H9 (cell line): ENCODE measurements at regions not wholly inside any gene's neighbourhood (a gene's known extent, or its start where the extent isn't known, plus 50 kb on each side); places are given as distances from the start of the nearest gene placed in this dataset.

Experiments
- DNase-seq: peaks from one replicate; pipeline ENCODE4 v3.0.0-alpha.2; 2017
- H2AFZ ChIP-seq: one replicate; pipeline ENCODE4 v1.6.1; 2013; ENCODE audit warnings: mild to moderate bottlenecking, low read length, control low read depth, moderate library complexity
- H2AK5ac ChIP-seq: 2 replicates; pipeline ENCODE4 v1.6.1; 2013; ENCODE audit warnings: low read length, control low read depth, mixed read lengths; ENCODE audit not compliant: insufficient read length
- H2BK120ac ChIP-seq: one replicate; pipeline ENCODE4 v1.6.1; 2013; ENCODE audit warnings: low read depth, mild to moderate bottlenecking, low read length, control low read depth, inconsistent platforms; ENCODE audit not compliant: poor library complexity, severe bottlenecking
- H2BK12ac ChIP-seq: 2 replicates; pipeline ENCODE4 v1.6.1; 2013; ENCODE audit warnings: low read length, control low read depth, mixed read lengths, low read depth; ENCODE audit not compliant: insufficient read length
- H2BK15ac ChIP-seq: 2 replicates; pipeline ENCODE4 v1.6.1; 2013; ENCODE audit warnings: low read depth, low read length, control low read depth
- H2BK20ac ChIP-seq: one replicate; pipeline ENCODE4 v1.6.1; 2013; ENCODE audit warnings: low read depth, mild to moderate bottlenecking, low read length, control low read depth, inconsistent platforms; ENCODE audit not compliant: poor library complexity, severe bottlenecking
- H2BK5ac ChIP-seq: 2 replicates; pipeline ENCODE4 v1.6.1; 2013; ENCODE audit warnings: low read length, control low read depth, mixed read lengths; ENCODE audit not compliant: insufficient read length
- H3K14ac ChIP-seq: 2 replicates; pipeline ENCODE4 v1.6.1; 2013; ENCODE audit warnings: low read length, control low read depth; ENCODE audit not compliant: insufficient read depth
- H3K18ac ChIP-seq: 2 replicates; pipeline ENCODE4 v1.6.1; 2013; ENCODE audit warnings: low read depth, mild to moderate bottlenecking, mixed read lengths, low read length, control low read depth; ENCODE audit not compliant: insufficient read length
- H3K23ac ChIP-seq: 2 replicates; pipeline ENCODE4 v1.6.1; 2013; ENCODE audit warnings: low read length, control low read depth, mixed read lengths, low read depth; ENCODE audit not compliant: insufficient read length
- H3K23me2 ChIP-seq: 2 replicates; pipeline ENCODE4 v1.6.1; 2013; ENCODE audit warnings: low read depth, mild to moderate bottlenecking, mixed read lengths, low read length, control low read depth; ENCODE audit not compliant: insufficient read length, poor library complexity, severe bottlenecking
- H3K27ac ChIP-seq: 2 replicates; pipeline ENCODE4 v1.5.1; 2013; ENCODE audit warnings: low read length, control low read depth, mixed read lengths, low read depth; ENCODE audit not compliant: insufficient read length
- H3K27me3 ChIP-seq: 2 replicates; pipeline ENCODE4 v1.6.1; 2013; ENCODE audit warnings: low read length, control low read depth, inconsistent platforms; ENCODE audit not compliant: insufficient read depth
- H3K4ac ChIP-seq: 2 replicates; pipeline ENCODE4 v1.6.1; 2013; ENCODE audit warnings: low read depth, mild to moderate bottlenecking, control low read depth, inconsistent platforms, low read length, moderate library complexity
- H3K4me1 ChIP-seq: 2 replicates; pipeline ENCODE4 v1.6.1; 2013; ENCODE audit warnings: low read length, control low read depth, inconsistent platforms; ENCODE audit not compliant: insufficient read depth
- H3K4me2 ChIP-seq: 2 replicates; pipeline ENCODE4 v1.6.1; 2013; ENCODE audit warnings: low read length, control low read depth, mixed read lengths; ENCODE audit not compliant: insufficient read length, insufficient read depth
- H3K56ac ChIP-seq: 2 replicates; pipeline ENCODE4 v1.6.1; 2013; ENCODE audit warnings: low read depth, mild to moderate bottlenecking, mixed read lengths, low read length, control low read depth; ENCODE audit not compliant: insufficient read length
- H3K79me1 ChIP-seq: 2 replicates; pipeline ENCODE4 v1.6.1; 2013; ENCODE audit warnings: low read depth, mild to moderate bottlenecking, moderate library complexity, low read length, control low read depth, inconsistent platforms; ENCODE audit not compliant: insufficient read depth, poor library complexity, severe bottlenecking
- H3K79me2 ChIP-seq: 2 replicates; pipeline ENCODE4 v1.6.1; 2013; ENCODE audit warnings: low read length, control low read depth, inconsistent platforms; ENCODE audit not compliant: insufficient read depth
- H3K9ac ChIP-seq: 2 replicates; pipeline ENCODE4 v1.6.1; 2013; ENCODE audit warnings: low read length, control low read depth, mixed read lengths; ENCODE audit not compliant: insufficient read length; ENCODE audit errors: extremely low read depth
- H3K9me3 ChIP-seq: one replicate; pipeline ENCODE4 v1.6.1; 2013; ENCODE audit warnings: low read depth, low read length, inconsistent platforms; ENCODE audit not compliant: control insufficient read depth
- H3T11ph ChIP-seq: one replicate; pipeline ENCODE4 v1.6.1; 2013; ENCODE audit warnings: mild to moderate bottlenecking, low read length, control low read depth, inconsistent platforms
- H4K20me1 ChIP-seq: one replicate; pipeline ENCODE4 v1.6.1; 2013; ENCODE audit not compliant: control insufficient read depth, insufficient read length, insufficient read depth
- H4K5ac ChIP-seq: 2 replicates; pipeline ENCODE4 v1.6.1; 2013; ENCODE audit warnings: low read depth, mild to moderate bottlenecking, mixed read lengths, low read length, control low read depth; ENCODE audit not compliant: insufficient read length
- H4K8ac ChIP-seq: replicated peaks from 2 replicates; pipeline ENCODE4 v1.6.1; 2013; ENCODE audit warnings: low read length, control low read depth, mixed read lengths, low read depth; ENCODE audit not compliant: insufficient read length
- H4K91ac ChIP-seq: 2 replicates; pipeline ENCODE4 v1.6.1; 2013; ENCODE audit warnings: low read depth, mild to moderate bottlenecking, moderate library complexity, mixed read lengths, low read length, control low read depth; ENCODE audit not compliant: insufficient read length
- H3K27ac Mint-ChIP-seq, 3 experiments: 2 replicates in 2 of 3; 3 replicates in 1 of 3; pipeline ENCODE4 v1.8.0; 2020 to 2021; ENCODE audit warnings: mixed read lengths in 3 of 3, mild to moderate bottlenecking in 1 of 3, moderate library complexity in 1 of 3
- H3K27me3 Mint-ChIP-seq: 2 replicates; pipeline ENCODE4 v1.8.0; 2021; ENCODE audit warnings: low read depth, mild to moderate bottlenecking, moderate library complexity, mixed read lengths
- H3K36me3 Mint-ChIP-seq, 3 experiments: 2 replicates in 2 of 3; 3 replicates in 1 of 3; pipeline ENCODE4 v1.8.0; 2020 to 2021; ENCODE audit warnings: low read depth in 3 of 3, mixed read lengths in 3 of 3; ENCODE audit not compliant: insufficient read depth in 1 of 3
- H3K4me1 Mint-ChIP-seq, 2 experiments: 2 replicates each; pipeline ENCODE4 v1.8.0; 2020; ENCODE audit warnings: mixed read lengths in 2 of 2
- H3K4me3 Mint-ChIP-seq, 2 experiments: 2 replicates in 1 of 2; 3 replicates in 1 of 2; pipeline ENCODE4 v1.8.0; 2020 to 2021; ENCODE audit warnings: mild to moderate bottlenecking in 2 of 2, mixed read lengths in 2 of 2, moderate library complexity in 1 of 2
- H3K9me3 Mint-ChIP-seq, 2 experiments: 2 replicates in 1 of 2; 3 replicates in 1 of 2; pipeline ENCODE4 v1.8.0; 2020; ENCODE audit warnings: mild to moderate bottlenecking in 2 of 2, mixed read lengths in 2 of 2, moderate library complexity in 1 of 2
- CTCF ChIP-seq: fragments of 200-600 bp; sonication (generic); conservative IDR thresholded peaks from 3 replicates; pipeline ENCODE4 v1.8.0; 2021; ENCODE audit warnings: antibody characterized with exemption, mild to moderate bottlenecking
- WGBS: extraction: QIAGEN DNeasy Blood & Tissue Kit; methylation state at CpG from one replicate; pipeline ENCODE4 v1.1.7; 2013; ENCODE audit warnings: missing lambda C conversion rate, low lambda C conversion rate, mixed read lengths; ENCODE audit not compliant: insufficient read length; ENCODE audit errors: extremely low coverage; 5-methylcytosine and 5-hydroxymethylcytosine counted together

- TF ChIP-seq CTCF, result no peak
- no peak overlapping the region for H2BK15ac ChIP-seq
- Mint-ChIP-seq H3K36me3 (no peaks in the 10 kb centered on the region), H3K4me3 (no peak overlapping the region), H3K27me3 (no peaks in the 10 kb centered on the region), H3K27ac (no peak overlapping the region), H3K9me3 (no peaks in the 10 kb centered on the region; a peak in 1 of 5 replicates), H3K4me1 (no peaks in the 10 kb centered on the region)
- no peak overlapping the region for H2AK5ac ChIP-seq
- H3K27ac ChIP-seq, result no peak overlapping the region
- no peak overlapping the region for H4K8ac ChIP-seq
- no peak overlapping the region for H2BK120ac ChIP-seq
- no peak for DNase-seq
- H2BK20ac ChIP-seq, result no peak overlapping the region
- no peaks in the 10 kb centered on the region for H4K20me1 ChIP-seq
- H3K27me3 ChIP-seq, result no peaks in the 10 kb centered on the region
- H3K9ac ChIP-seq, result no peak overlapping the region
- H2AFZ ChIP-seq, result no peak overlapping the region
- no peak overlapping the region for H3K23ac ChIP-seq
- H3K18ac ChIP-seq, result no peak overlapping the region
- H4K5ac ChIP-seq, result no peak overlapping the region
- no peaks in the 10 kb centered on the region for H3K9me3 ChIP-seq
- H3K4me2 ChIP-seq, result no peak overlapping the region
- no peak overlapping the region for H3T11ph ChIP-seq
- no peaks in the 10 kb centered on the region for H3K79me1 ChIP-seq
- no peaks in the 10 kb centered on the region for H3K23me2 ChIP-seq
- H2BK12ac ChIP-seq, result no peak overlapping the region
- no peak overlapping the region for H3K56ac ChIP-seq
- no peak overlapping the region for H2BK5ac ChIP-seq
- H3K4me1 ChIP-seq, result no peaks in the 10 kb centered on the region
- H4K91ac ChIP-seq, result no peak overlapping the region
- no CpG with 5 or more reads among the region's 4 CpGs for WGBS
- H3K14ac ChIP-seq, result no peak overlapping the region
- H3K79me2 ChIP-seq, result no peaks in the 10 kb centered on the region
- no peak overlapping the region for H3K4ac ChIP-seq
Observed at GRCh38 chr2:4753721-4754120, 938.5 kb upstream of the SOX11 start.
